Activated naive CD4-positive, alpha-beta T cell treated with anti-CD3 and anti-CD28 coated beads, Interleukin-2, amount 50 U/mL, for 24 hours (primary cell): ENCODE measurements at regions not wholly inside any gene's neighbourhood (a gene's known extent, or its start where the extent isn't known, plus 50 kb on each side); places are given as distances from the start of the nearest gene placed in this dataset.

Source experiments
- H3K27ac Mint-ChIP-seq: one replicate; pipeline ENCODE4 v1.8.0; 2021; ENCODE audit warnings: mild to moderate bottlenecking, mixed read lengths
- H3K27me3 Mint-ChIP-seq: one replicate; pipeline ENCODE4 v1.8.0; 2021; ENCODE audit warnings: mixed read lengths
- H3K36me3 Mint-ChIP-seq: one replicate; pipeline ENCODE4 v1.8.0; 2021; ENCODE audit warnings: mixed read lengths
- H3K4me1 Mint-ChIP-seq: one replicate; pipeline ENCODE4 v1.8.0; 2021; ENCODE audit warnings: mixed read lengths
- H3K4me3 Mint-ChIP-seq: one replicate; pipeline ENCODE4 v1.8.0; 2021; ENCODE audit warnings: mild to moderate bottlenecking, mixed read lengths
- H3K9me3 Mint-ChIP-seq: one replicate; pipeline ENCODE4 v1.8.0; 2021; ENCODE audit warnings: mixed read lengths

GRCh38 chr12:107429006-107429705 lies 256.4 kb upstream of the PWP1 start:
- Mint-ChIP-seq H3K27ac (no peak overlapping the region), H3K9me3 (no peaks in the 10 kb centered on the region), H3K36me3 (peaks cover 16% of the 10 kb centered on the region), H3K4me1 (peaks cover 27% of the 10 kb centered on the region), H3K27me3 (no peaks in the 10 kb centered on the region), H3K4me3 (no peak overlapping the region)

- Mint-ChIP-seq H3K4me3 (no peak overlapping the region), H3K36me3 (peaks cover 9% of the 10 kb centered on the region), H3K27ac (no peak overlapping the region), H3K4me1 (peaks cover 27% of the 10 kb centered on the region), H3K27me3 (no peaks in the 10 kb centered on the region), H3K9me3 (no peaks in the 10 kb centered on the region)
Measured at GRCh38 chr12:107431942-107432341, 253.7 kb upstream of the PWP1 start.

GRCh38 chr12:107435072-107435471 lies 250.5 kb upstream of the PWP1 start:
- no peaks in the 10 kb centered on the region for H3K9me3 Mint-ChIP-seq
- H3K27me3 Mint-ChIP-seq: no peaks in the 10 kb centered on the region
- no peak overlapping the region for H3K4me3 Mint-ChIP-seq
- peaks cover 3% of the 10 kb centered on the region for H3K36me3 Mint-ChIP-seq
- H3K4me1 Mint-ChIP-seq: peaks cover 29% of the 10 kb centered on the region
- H3K27ac Mint-ChIP-seq: no peak overlapping the region

GRCh38 chr12:107435520-107435919 lies 250.1 kb upstream of the PWP1 start:
- no peaks in the 10 kb centered on the region for H3K9me3 Mint-ChIP-seq
- peaks cover 29% of the 10 kb centered on the region for H3K4me1 Mint-ChIP-seq
- H3K36me3 Mint-ChIP-seq: peaks cover 3% of the 10 kb centered on the region
- no peak overlapping the region for H3K4me3 Mint-ChIP-seq
- H3K27ac Mint-ChIP-seq: no peak overlapping the region
- no peaks in the 10 kb centered on the region for H3K27me3 Mint-ChIP-seq

GRCh38 chr12:107436376-107436775 lies 249.2 kb upstream of the PWP1 start:
- H3K27me3 Mint-ChIP-seq: no peaks in the 10 kb centered on the region
- H3K4me1 Mint-ChIP-seq: peaks cover 25% of the 10 kb centered on the region
- no peak overlapping the region for H3K4me3 Mint-ChIP-seq
- H3K9me3 Mint-ChIP-seq: no peaks in the 10 kb centered on the region
- no peak overlapping the region for H3K27ac Mint-ChIP-seq
- peaks cover 3% of the 10 kb centered on the region for H3K36me3 Mint-ChIP-seq

- H3K27me3 Mint-ChIP-seq: no peaks in the 10 kb centered on the region
- H3K27ac Mint-ChIP-seq: no peak overlapping the region
- no peak overlapping the region for H3K4me3 Mint-ChIP-seq
- peaks cover 3% of the 10 kb centered on the region for H3K36me3 Mint-ChIP-seq
- peaks cover 22% of the 10 kb centered on the region for H3K4me1 Mint-ChIP-seq
- no peaks in the 10 kb centered on the region for H3K9me3 Mint-ChIP-seq
Measured at GRCh38 chr12:107436836-107437235, 248.8 kb upstream of the PWP1 start.

GRCh38 chr12:107437954-107438353 lies 247.6 kb upstream of the PWP1 start:
- H3K27me3 Mint-ChIP-seq: no peaks in the 10 kb centered on the region
- H3K4me1 Mint-ChIP-seq: peaks cover 14% of the 10 kb centered on the region
- H3K4me3 Mint-ChIP-seq: no peak overlapping the region
- peaks cover 3% of the 10 kb centered on the region for H3K36me3 Mint-ChIP-seq
- no peaks in the 10 kb centered on the region for H3K9me3 Mint-ChIP-seq
- H3K27ac Mint-ChIP-seq: no peak overlapping the region

GRCh38 chr12:107439026-107439738 lies 246.4 kb upstream of the PWP1 start:
- Mint-ChIP-seq H3K36me3 (peaks cover 3% of the 10 kb centered on the region), H3K27me3 (no peaks in the 10 kb centered on the region), H3K4me1 (peaks cover 22% of the 10 kb centered on the region), H3K27ac (peak overlapping the region; percentile 23), H3K4me3 (no peak overlapping the region), H3K9me3 (no peaks in the 10 kb centered on the region)

GRCh38 chr12:107440606-107441005 lies 245.0 kb upstream of the PWP1 start:
- H3K4me3 Mint-ChIP-seq: no peak overlapping the region
- no peaks in the 10 kb centered on the region for H3K9me3 Mint-ChIP-seq
- no peaks in the 10 kb centered on the region for H3K27me3 Mint-ChIP-seq
- peak overlapping the region; percentile 35 for H3K27ac Mint-ChIP-seq
- H3K4me1 Mint-ChIP-seq: peaks cover 27% of the 10 kb centered on the region
- peaks cover 3% of the 10 kb centered on the region for H3K36me3 Mint-ChIP-seq

- H3K27ac Mint-ChIP-seq: peak overlapping the region; percentile 80
- no peaks in the 10 kb centered on the region for H3K9me3 Mint-ChIP-seq
- H3K4me3 Mint-ChIP-seq: peak overlapping the region; percentile 65
- H3K27me3 Mint-ChIP-seq: no peaks in the 10 kb centered on the region
- H3K36me3 Mint-ChIP-seq: peaks cover 1% of the 10 kb centered on the region
- peaks cover 33% of the 10 kb centered on the region for H3K4me1 Mint-ChIP-seq
Measured at GRCh38 chr12:107441665-107442300, 243.8 kb upstream of the PWP1 start.

- peak overlapping the region; percentile 65 for H3K4me3 Mint-ChIP-seq
- H3K27me3 Mint-ChIP-seq: no peaks in the 10 kb centered on the region
- H3K36me3 Mint-ChIP-seq: peaks cover 1% of the 10 kb centered on the region
- H3K27ac Mint-ChIP-seq: peak overlapping the region; percentile 80
- H3K9me3 Mint-ChIP-seq: no peaks in the 10 kb centered on the region
- H3K4me1 Mint-ChIP-seq: peaks cover 33% of the 10 kb centered on the region
Measured at GRCh38 chr12:107442326-107442987, 243.1 kb upstream of the PWP1 start.

GRCh38 chr12:107443320-107444090 lies 242.1 kb upstream of the PWP1 start:
- H3K4me1 Mint-ChIP-seq: peaks cover 37% of the 10 kb centered on the region
- H3K27me3 Mint-ChIP-seq: no peaks in the 10 kb centered on the region
- peaks cover 5% of the 10 kb centered on the region for H3K36me3 Mint-ChIP-seq
- H3K4me3 Mint-ChIP-seq: no peak overlapping the region
- no peaks in the 10 kb centered on the region for H3K9me3 Mint-ChIP-seq
- no peak overlapping the region for H3K27ac Mint-ChIP-seq

GRCh38 chr12:107444771-107445170 lies 240.8 kb upstream of the PWP1 start:
- peaks cover 4% of the 10 kb centered on the region for H3K36me3 Mint-ChIP-seq
- H3K4me3 Mint-ChIP-seq: no peak overlapping the region
- no peaks in the 10 kb centered on the region for H3K27me3 Mint-ChIP-seq
- peaks cover 32% of the 10 kb centered on the region for H3K4me1 Mint-ChIP-seq
- no peak overlapping the region for H3K27ac Mint-ChIP-seq
- H3K9me3 Mint-ChIP-seq: no peaks in the 10 kb centered on the region

- Mint-ChIP-seq H3K27me3 (no peaks in the 10 kb centered on the region), H3K27ac (no peak overlapping the region), H3K36me3 (peaks cover 4% of the 10 kb centered on the region), H3K4me1 (peaks cover 26% of the 10 kb centered on the region), H3K9me3 (peaks cover under 1% of the 10 kb centered on the region), H3K4me3 (no peak overlapping the region)
Measured at GRCh38 chr12:107446476-107446875, 239.1 kb upstream of the PWP1 start.

- H3K9me3 Mint-ChIP-seq: peaks cover 6% of the 10 kb centered on the region
- no peak overlapping the region for H3K27ac Mint-ChIP-seq
- H3K27me3 Mint-ChIP-seq: no peaks in the 10 kb centered on the region
- H3K36me3 Mint-ChIP-seq: peaks cover 4% of the 10 kb centered on the region
- H3K4me1 Mint-ChIP-seq: peaks cover 26% of the 10 kb centered on the region
- H3K4me3 Mint-ChIP-seq: no peak overlapping the region
Measured at GRCh38 chr12:107447336-107447735, 238.3 kb upstream of the PWP1 start.
